HG03039 (cell line): ENCODE measurements at regions not wholly inside any gene's neighbourhood (a gene's known extent, or its start where the extent isn't known, plus 50 kb on each side); places are given as distances from the start of the nearest gene placed in this dataset.

Source experiments
- ATAC-seq: cut with Tn5 transposase; IDR thresholded peaks from one replicate; pipeline ENCODE4 v1.9.1; 2021; ENCODE audit warnings: mild to moderate bottlenecking, moderate library complexity; ENCODE audit not compliant: unreplicated experiment

DNA sequence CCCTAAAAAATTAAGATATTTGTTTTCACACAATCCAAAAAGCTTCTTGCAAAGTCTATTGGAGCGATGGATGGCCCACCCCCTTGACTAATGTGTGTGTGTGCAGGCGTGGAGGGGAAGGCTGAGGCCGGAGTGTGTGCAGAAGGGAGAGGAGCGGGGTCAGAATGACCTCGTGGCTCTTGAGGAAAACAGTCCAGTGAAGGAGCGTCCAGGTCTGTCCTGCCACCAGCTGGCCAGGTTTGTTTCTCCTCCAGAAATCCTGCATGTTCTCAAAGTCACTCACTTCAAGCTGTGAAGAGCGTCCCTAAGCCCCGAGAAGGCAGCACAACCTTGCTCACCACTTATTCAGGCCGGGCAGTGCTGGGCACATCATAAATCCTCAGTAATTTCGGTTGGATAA is 69.5 kb upstream of the SSX2IP start:
- ATAC-seq: no peak

DNA sequence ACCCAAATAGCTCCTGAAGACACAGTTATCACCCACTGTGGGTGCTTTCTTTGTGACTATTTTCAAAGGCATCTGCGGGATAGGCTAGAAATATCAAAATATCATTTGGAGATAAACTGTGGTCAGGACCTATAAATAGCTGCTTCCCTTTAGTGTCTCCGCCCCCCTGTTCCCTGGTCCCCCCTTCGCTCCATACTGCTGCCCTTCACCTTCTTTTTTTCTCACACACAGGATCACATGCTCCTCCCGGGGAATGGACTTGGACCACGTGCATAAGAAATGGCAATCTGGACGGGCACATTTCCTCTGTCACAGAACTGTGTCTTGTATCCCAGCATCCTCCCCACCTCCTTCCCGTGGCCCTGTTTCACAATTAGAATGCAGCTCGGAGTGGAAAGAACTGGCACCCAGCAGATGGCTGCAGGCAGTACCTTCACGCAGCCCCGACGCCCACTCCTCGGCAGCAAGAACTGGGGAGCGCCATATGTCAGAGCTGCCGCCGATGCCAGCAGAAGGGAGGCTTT is 68.8 kb upstream of the SSX2IP start:
- no peak for ATAC-seq

DNA sequence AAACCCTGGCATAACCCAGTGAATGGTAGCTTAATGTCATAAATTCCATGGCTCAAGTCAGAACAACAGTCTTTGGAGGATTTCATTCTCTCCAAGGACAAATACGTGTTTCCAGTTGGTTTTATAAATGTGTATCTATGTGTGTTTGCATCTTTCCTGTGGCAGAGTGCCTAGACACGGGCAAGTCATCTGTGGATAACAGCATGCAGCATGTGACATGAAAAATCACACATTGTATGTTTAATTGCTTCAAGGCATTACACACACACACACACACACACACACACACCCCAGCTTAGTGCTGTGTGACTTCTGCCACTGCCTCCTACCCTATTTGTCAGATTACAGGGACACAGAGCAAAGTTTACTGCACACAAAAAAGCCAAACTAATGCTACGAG is 68.2 kb upstream of the SSX2IP start:
- no peak for ATAC-seq

DNA sequence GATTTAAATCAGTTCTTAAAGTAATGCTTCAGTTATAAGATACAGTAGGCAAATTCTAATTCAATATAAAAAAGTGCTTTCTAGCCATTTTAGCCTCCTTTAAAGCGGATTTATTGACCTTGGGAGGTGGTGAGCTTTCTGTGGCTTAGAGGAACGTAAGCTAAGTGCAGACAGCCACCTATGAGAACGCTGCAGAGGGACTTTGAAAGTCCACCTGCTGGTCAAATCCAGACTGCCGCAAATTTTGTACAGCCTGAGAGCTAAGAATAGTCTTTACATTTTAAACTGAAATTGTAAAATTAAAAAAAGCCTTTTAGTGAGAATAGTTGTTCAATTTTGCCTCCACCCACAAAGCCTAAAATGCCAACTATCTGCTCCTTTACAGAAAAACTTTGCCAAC is 67.0 kb upstream of the SSX2IP start:
- no peak for ATAC-seq

DNA sequence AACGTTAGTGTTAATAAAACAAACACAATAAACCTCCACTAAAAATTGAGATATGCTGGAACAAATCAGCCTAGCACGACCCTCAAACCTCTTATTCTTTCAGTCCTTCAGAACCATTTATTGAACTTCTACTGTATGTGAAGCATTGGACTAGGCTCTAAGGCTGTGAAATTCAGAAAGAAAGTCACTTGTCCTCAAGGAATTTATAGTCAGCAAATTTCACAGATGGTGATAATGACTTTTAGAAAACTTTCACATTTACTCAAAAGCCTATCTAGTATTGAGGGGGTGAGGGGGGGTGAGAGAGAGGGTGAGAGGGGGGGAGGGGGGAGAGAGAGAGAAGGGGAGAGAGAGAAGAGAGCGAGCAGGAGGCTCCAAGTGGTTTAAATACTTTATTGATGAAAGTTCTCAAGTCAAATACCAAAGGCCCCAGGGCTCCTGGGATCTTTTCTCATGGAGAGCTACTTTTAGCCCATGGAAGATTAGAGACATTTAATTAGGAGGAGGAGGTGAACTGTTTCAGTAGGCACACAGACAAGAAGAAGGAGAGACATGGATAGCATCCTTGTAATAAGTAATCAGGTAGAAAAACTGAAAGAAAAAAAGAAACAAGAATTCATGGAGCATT is 66.3 kb upstream of the SSX2IP start:
- no peak for ATAC-seq

DNA sequence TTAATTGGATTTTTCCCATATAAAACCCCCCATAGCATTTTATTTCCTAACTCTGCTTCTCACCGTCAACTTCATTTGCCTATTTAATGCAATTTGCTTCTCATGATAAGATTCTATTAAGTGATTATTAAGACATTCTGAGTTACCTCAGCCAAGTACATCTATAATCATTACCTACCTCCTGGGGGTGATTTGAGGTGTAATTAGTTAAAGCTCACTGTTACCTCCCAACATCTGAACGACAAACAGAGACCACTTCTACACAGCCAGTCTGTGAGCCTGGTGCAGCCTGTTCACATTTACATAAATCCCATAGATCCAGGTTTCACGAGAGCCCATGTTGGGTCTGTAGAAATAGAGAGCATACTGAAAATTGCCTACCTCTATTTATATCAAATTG is 65.7 kb upstream of the SSX2IP start:
- no peak for ATAC-seq

DNA sequence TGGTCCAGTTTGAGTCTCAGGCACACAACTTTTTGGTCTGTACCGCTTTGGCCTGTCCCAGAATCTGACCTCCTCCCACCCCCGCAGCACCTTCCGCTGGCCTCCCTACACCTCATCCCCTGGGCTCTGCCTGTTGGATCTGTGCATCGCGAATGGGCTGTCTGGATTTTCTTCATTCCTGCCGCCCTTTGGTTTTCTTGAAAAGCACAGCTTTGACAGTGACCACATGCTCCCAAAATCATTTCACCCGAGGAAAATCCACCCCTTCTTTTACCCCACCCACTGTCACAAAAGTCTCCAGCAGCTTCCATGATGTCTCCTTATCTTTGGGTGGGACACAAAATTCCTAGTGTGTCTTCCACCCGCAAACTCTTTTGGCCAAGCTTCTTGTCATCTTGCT is 65.0 kb upstream of the SSX2IP start:
- ATAC-seq: no peak

DNA sequence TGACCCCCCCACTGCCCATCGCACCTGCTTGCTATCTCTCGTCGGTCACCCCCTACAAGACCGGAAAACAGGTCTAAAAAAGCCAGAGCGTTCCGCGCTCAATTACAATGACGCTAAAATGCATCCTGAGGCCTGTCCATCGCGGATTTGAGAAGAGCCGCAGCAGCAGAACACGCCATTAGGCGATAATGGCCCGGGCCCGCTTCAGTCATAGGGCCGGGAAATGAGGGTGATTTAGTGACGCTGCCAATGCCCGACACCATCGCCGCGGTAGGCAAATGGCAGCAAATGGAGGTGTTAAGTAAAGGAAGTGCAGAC is 64.1 kb upstream of the SSX2IP start:
- ATAC-seq: no peak

DNA sequence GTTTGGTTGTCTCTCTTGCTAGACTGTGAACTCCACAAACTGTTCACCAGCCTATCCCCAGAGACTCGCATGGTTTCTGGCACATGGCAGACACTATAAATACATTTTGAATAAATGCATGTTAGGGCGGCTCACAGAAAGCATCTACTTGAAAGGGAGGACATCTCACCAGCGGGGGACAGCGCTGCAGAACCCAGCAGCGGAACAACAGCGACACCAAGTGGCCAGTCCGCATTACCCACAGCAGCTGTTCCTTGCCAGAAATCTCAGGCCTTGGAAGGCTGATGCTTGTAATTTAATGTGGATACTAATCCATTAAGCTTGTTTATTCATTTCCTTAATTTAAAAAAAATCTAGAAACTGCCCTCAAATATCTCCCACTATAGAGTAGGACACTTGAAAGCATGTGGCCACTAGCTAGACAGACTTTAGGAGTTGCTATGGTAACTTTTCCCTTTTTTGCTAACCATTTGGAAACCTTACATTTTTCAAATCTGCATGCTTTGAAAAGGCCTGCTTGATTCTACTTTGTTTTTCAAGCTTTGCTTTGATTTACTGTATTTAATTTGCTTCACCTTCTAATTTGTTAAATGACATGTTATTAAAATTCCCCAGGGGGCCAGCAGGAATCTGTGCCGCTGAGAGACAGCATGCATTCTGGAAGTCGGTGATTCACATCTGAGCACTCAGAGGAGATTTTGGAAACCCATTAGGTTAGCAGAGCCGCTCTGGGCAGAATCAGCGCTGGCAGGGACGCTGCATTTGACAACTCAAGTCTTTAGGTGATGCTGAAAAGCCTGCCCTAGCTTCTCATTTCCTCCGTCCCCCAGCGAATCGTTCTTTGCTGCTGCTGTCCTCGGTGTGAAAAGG is 63.5 kb upstream of the SSX2IP start:
- ATAC-seq: no peak

DNA sequence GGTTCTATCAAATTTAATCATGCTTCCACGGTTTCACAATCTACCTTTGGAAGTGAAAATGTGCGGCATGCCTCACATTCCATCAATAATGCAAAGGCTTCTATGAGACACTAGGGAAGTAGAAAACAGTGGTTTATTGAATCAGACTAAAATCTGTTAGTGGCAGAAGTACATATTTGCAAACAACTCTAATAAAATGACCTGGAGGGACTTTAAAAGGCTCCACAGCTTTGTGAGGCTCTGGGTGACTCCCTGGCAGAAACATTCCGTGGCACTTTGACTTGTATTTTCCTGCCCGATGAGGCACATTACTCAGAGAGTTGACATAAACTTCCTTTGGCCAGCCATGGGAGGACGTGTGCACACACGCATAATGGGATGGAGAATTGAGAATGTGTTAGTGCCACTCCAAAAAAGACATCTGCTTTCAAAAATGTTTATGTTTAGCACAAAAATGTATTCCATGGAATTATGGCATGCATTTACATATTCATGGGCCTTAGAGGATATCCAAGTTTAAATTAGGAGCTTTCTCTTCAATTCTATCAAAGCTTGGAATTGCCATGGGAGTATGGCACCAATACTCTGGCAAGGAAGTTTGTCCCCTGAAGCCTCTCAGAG is 60.0 kb upstream of the SSX2IP start:
- ATAC-seq: no peak

DNA sequence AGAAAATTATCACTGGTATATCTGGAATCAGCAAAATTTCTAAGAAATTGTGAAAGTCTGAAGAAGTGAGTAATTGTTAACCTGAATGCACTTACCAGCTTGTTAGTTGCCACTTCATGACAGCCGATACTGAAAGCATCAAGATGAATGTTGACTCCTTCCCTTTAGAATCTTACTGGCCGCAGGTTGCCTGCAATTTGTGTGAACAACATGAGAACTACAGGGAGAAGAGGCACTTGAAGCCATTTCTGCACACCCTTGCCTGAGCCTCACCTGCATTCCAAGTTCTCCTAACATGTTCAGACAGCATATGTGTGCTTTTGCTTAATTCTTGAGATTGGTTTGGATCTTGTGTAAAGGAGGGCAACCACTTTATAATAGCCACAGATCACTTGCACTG is 59.2 kb upstream of the SSX2IP start:
- ATAC-seq: no peak

DNA sequence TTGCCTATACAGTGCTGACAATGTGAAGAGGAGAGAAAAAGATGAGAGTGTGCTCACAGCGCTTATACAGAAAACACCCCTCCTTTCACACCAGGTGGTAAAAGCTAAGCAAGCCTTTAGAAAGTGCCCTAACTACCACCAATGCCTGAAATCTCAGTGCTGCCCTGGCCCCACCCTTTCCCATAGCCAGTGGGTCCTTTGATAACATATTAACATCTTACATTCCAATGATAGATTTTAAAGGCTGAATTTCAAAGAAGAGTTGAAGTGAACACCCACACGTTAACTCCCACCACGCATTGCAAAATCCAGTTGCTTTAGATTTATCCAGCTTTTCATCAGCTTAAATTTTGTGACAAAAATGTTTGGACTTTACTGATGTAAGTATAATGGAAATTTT is 58.1 kb upstream of the SSX2IP start:
- ATAC-seq: no peak

DNA sequence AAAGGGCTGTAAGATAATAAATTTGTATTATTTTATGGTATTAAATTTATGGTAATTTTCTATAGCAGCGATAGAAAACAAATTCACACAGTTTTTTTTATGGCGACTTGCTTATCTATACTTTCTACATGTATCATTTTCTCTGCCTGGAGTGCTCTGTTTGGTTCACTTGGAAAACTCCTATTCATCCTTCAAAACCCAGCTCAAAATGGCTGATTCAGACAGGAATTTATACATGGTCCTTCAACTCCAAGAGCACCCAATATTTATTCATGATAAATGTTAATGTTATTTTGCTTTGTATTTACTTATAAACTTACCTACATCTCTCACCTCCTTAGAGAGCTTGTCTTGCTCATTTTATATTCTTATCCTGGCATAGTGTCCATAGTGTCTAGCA is 55.6 kb upstream of the SSX2IP start:
- no peak for ATAC-seq

DNA sequence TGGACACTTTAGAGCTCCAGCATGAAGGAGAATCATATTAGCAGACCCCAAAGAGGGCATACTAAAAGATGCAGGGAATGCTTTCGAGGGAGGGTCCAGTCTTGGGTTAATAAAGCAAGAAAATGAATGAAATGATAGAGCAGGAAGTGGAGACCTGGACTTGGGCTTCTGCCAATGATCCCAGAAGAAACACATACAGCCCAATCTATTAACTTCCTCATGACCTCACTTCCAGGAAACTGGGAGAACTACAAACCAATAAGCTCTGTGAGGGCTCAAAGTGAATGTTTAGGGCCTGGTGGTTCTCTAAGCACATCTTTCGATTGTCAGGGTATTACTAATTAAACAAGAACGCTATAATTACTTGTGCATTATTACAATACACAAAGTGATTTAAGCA is 53.6 kb upstream of the SSX2IP start:
- ATAC-seq: no peak

DNA sequence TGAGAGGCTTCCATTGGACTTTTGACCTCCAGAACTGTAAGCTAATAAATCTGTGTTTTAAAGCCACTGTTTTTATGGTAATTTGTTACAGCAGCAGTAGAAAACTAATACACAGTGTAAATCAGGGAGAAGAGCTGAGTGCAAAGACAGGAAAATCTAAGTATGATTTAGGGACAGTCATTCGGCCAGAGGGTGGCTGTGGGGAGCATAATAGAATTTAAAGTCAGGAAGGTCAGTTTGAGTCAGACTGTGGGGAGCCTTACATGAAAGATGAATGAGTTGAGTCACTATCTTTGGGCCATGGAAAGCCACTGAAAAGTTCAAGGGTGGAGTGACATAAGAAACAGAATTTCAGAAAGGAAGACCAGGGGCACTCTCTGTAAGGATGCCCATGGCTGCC is 52.4 kb upstream of the SSX2IP start:
- peak; percentile 76 for ATAC-seq

DNA sequence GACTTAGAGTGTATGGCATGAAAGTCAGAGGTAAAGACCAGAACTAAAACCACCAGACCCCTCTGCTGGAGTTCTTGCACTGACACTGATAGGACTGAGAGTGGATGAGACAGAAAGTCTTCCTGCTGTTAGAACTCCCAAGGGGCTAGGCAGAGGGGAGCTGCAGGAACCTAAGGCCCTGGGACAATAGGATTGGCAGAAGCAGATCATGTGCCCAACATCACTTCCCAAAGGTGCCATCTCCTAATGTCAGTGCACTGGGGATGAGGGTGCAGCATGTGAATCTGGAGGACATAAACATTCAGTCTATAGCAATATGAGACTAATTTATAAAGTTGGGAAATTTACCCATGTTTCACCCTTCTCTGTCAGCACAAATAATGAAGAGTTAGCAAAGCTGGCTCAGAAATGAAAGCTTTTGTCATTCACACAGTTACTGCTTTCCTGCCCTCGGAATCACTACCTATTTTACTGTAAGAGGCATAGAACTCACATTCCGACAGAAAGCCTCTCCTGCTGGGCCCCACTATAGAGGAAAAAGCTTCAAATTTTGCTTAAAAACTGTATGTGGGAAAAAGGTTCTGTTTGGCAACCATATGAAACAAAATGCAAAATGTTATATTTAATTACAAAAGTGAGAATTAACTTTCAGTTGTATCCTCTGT is 49.9 kb upstream of the SSX2IP start:
- ATAC-seq: no peak
